ENCODE measurements at regions not wholly inside any gene's neighbourhood (a gene's known extent, or its start where the extent isn't known, plus 50 kb on each side); places are given as distances from the start of the nearest gene placed in this dataset.

GRCh38 chr6:20013066-20013861, 176.1 kb downstream of the ID4 start:
- intact Hi-C loops (cut with micrococcal nuclease; ENCODE audit: unreplicated experiment), result no loop called here

DNA sequence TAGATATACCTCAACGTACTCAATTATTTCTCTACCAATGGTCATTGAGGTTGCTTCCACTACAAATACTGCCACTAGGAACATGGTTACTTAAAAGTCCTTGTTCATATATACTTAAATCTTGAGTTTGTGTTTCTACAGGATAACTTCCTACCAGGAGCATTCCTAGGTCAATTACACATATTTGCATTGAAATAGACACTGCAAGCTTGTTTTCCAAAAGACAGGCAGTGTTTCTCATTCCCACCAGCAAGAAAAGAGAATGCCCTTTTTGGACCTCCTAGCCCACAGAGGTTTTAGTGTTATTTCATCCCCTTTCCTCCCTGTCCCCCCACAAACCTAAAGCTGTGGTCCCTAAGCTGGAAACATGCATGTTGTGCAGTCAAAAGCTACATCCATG, 177.3 kb downstream of the ID4 start:
- no TSS peak for BruUV-seq (replicated peaks)
- in situ Hi-C loops (cut with HindIII; ENCODE audit: low pct_unique_long_range_greater_than_20kb, low sequenced_read_pairs) (no loop called here), intact Hi-C loops (cut with micrococcal nuclease; ENCODE audit: unreplicated experiment) (no loop called here)
- Histone ChIP-seq H3K27ac (ENCODE audit: low read length) (no peak overlapping the region), H3K4me1 (ENCODE audit: control insufficient read depth, insufficient read depth, low read length) (no peaks in the 10 kb centered on the region), H3K9me3 (ENCODE audit: control insufficient read depth, insufficient read depth, low read depth, low read length) (no peaks in the 10 kb centered on the region), H3K4me3 (ENCODE audit: low read depth in 2 of 2, low read length in 2 of 2) (no peak overlapping the region), H3K36me3 (ENCODE audit: control insufficient read depth, insufficient read depth, low read length) (no peaks in the 10 kb centered on the region), H3K27me3 (ENCODE audit: control insufficient read depth, insufficient read depth, low read length) (peaks cover 6% of the 10 kb centered on the region; the same call in 1 of the 2 replicates)
- ChIA-PET CTCF (no interaction called here), POLR2A (no interaction called here)
- ATAC-seq (no peak), DNase-seq (ENCODE audit: low read depth, low spot score) (no peak)
- TF ChIP-seq REST (IDR thresholded peaks at IDR 0.05; ENCODE audit: insufficient read depth in 1 of 2, low read depth in 2 of 2, low read length in 1 of 2) (no peak), POLR2AphosphoS5 (IDR thresholded peaks at IDR 0.05; ENCODE audit: low read depth, low read length) (no peak), CTCF (IDR thresholded peaks at IDR 0.05) (no peak), TCF7L2 (IDR thresholded peaks at IDR 0.05; ENCODE audit: low read depth, low read length) (no peak), SIN3A (IDR thresholded peaks at IDR 0.05; ENCODE audit: borderline replicate concordance, insufficient read depth, low read depth, low read length) (no peak)

More at GRCh38 chr6:20013066-20013861, 176.1 kb downstream of the ID4 start:
- POLR2A ChIA-PET, result no interaction called here
- TF ChIP-seq SIN3A (IDR thresholded peaks at IDR 0.05; ENCODE audit: borderline replicate concordance, insufficient read depth, low read depth, low read length), result no peak
- TF ChIP-seq REST (IDR thresholded peaks at IDR 0.05; ENCODE audit: insufficient read depth in 1 of 2, low read depth in 2 of 2, low read length in 1 of 2), result no peak
- no TSS peak for BruUV-seq (replicated peaks)
- H3K27me3 ChIP-seq (ENCODE audit: control insufficient read depth, insufficient read depth, low read length), result peaks cover 6% of the 10 kb centered on the region; the same call in 1 of the 2 replicates
- no peaks in the 10 kb centered on the region for H3K36me3 ChIP-seq (ENCODE audit: control insufficient read depth, insufficient read depth, low read length)
- ATAC-seq (no peak), DNase-seq (ENCODE audit: low read depth, low spot score) (no peak)
- no peak overlapping the region for H3K27ac ChIP-seq (ENCODE audit: low read length)
- H3K4me1 ChIP-seq (ENCODE audit: control insufficient read depth, insufficient read depth, low read length), result no peaks in the 10 kb centered on the region
- no peak overlapping the region for H3K4me3 ChIP-seq (ENCODE audit: low read depth in 2 of 2, low read length in 2 of 2)
- CTCF ChIA-PET, result no interaction called here
- no peaks in the 10 kb centered on the region for H3K9me3 ChIP-seq (ENCODE audit: control insufficient read depth, insufficient read depth, low read depth, low read length)
- in situ Hi-C loops (cut with HindIII; ENCODE audit: low pct_unique_long_range_greater_than_20kb, low sequenced_read_pairs), result no loop called here

Measured in Panc1 (cell line).